Vagina (tissue), 2 donors: ENCODE measurements at regions not wholly inside any gene's neighbourhood (a gene's known extent, or its start where the extent isn't known, plus 50 kb on each side); places are given as distances from the start of the nearest gene placed in this dataset.

Experiments used
- DNase-seq, 2 donors: peaks; one replicate each; pipeline ENCODE4 v3.0.0-alpha.2; 2017; ENCODE audit errors: extremely low spot score in 2 of 2
- H3K27ac ChIP-seq: fragments of 200-600 bp; sonication (generic); one replicate; pipeline ENCODE4 v1.5.1; 2019
- H3K27me3 ChIP-seq: fragments of 200-600 bp; sonication (generic); one replicate; pipeline ENCODE4 v1.5.1; 2019
- H3K36me3 ChIP-seq, 2 donors: fragments of 200-600 bp; sonication (generic); one replicate each; pipeline ENCODE4 v1.5.1; 2017 to 2019
- H3K4me1 ChIP-seq: fragments of 200-600 bp; sonication (generic); one replicate; pipeline ENCODE4 v1.5.1; 2019
- H3K4me3 ChIP-seq, 2 donors: fragments of 200-600 bp; sonication (generic); 1 replicate in 1 of 2; 2 replicates in 1 of 2; pipeline ENCODE4 v1.5.1; 2016 to 2019
- H3K9me3 ChIP-seq: fragments of 200-600 bp; sonication (generic); one replicate; pipeline ENCODE4 v1.5.1; 2019
- CTCF ChIP-seq, 3 experiments: fragments of 450-650 bp in 2 of 3; fragments of 200-600 bp in 1 of 3; sonication (generic) in 1 of 3; IDR thresholded peaks; one replicate each; pipeline ENCODE4 v1.5.1; 2017 to 2019; ENCODE audit warnings: antibody characterized with exemption in 3 of 3, mild to moderate bottlenecking in 2 of 3, moderate library complexity in 2 of 3
- POLR2A ChIP-seq, 2 donors: fragments of 450-650 bp; IDR thresholded peaks; one replicate each; pipeline ENCODE4 v1.6.1; 2017; ENCODE audit warnings: antibody characterized with exemption in 2 of 2, mild to moderate bottlenecking in 2 of 2, moderate library complexity in 2 of 2
- POLR2AphosphoS5 ChIP-seq, 2 donors: sonication (generic); formaldehyde crosslinking; IDR thresholded peaks; one replicate each; pipeline ENCODE4 v1.9.0; 2017; ENCODE audit warnings: antibody characterized with exemption in 2 of 2, mild to moderate bottlenecking in 2 of 2, low read depth in 1 of 2; ENCODE audit not compliant: insufficient read depth in 1 of 2
- intact Hi-C: fragments of 100-400 bp; cut with DNase I; formaldehyde crosslinking; loops from one replicate; pipeline ENCODE4 v1.15.1; 2023

DNA sequence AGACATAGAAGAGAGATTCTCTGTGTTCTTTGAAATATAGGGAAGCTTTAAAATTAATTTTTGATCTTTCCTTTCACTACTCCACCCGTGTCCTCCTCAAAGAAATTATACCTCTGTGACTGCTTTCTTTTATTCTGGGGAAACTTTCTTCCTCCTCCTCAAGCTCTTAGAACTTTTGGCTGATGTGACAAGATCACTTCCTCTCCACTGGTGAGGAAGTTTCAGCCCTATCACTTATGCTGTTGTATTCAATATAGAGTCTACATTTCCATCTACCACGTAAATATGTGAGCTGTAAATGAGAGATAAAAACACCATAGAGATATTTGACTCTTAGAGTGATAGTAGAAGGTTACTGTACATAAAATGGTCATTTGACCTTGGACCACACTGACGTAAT is 141.9 kb upstream of the SASH1 start:
- Histone ChIP-seq H3K27ac (no peak overlapping the region), H3K36me3 (no peaks in the 10 kb centered on the region), H3K4me3 (no peak overlapping the region), H3K9me3 (no peaks in the 10 kb centered on the region), H3K27me3 (no peaks in the 10 kb centered on the region), H3K4me1 (no peaks in the 10 kb centered on the region)
- DNase-seq: no peak
- intact Hi-C loops: no loop called here
- TF ChIP-seq CTCF (IDR thresholded peaks at IDR 0.05) (no peak), POLR2AphosphoS5 (IDR thresholded peaks at IDR 0.05; ENCODE audit: insufficient read depth in 1 of 2, low read depth in 1 of 2) (no peak), POLR2A (IDR thresholded peaks at IDR 0.05) (no peak)

GRCh38 chr6:148203281-148203925 is 139.2 kb upstream of the SASH1 start:
- H3K4me1 ChIP-seq: no peaks in the 10 kb centered on the region
- H3K27me3 ChIP-seq: no peaks in the 10 kb centered on the region
- H3K36me3 ChIP-seq: no peaks in the 10 kb centered on the region
- no peak overlapping the region for H3K27ac ChIP-seq
- no peak overlapping the region for H3K4me3 ChIP-seq
- no peaks in the 10 kb centered on the region for H3K9me3 ChIP-seq
- no peak for TF ChIP-seq CTCF (IDR thresholded peaks at IDR 0.05)
- TF ChIP-seq POLR2AphosphoS5 (IDR thresholded peaks at IDR 0.05; ENCODE audit: insufficient read depth in 1 of 2, low read depth in 1 of 2): no peak
- no peak for TF ChIP-seq POLR2A (IDR thresholded peaks at IDR 0.05)
- no peak for DNase-seq
- intact Hi-C loops: no loop called here

- Histone ChIP-seq H3K4me1 (no peaks in the 10 kb centered on the region), H3K27ac (no peak overlapping the region), H3K9me3 (no peaks in the 10 kb centered on the region), H3K36me3 (no peaks in the 10 kb centered on the region), H3K4me3 (no peak overlapping the region), H3K27me3 (no peaks in the 10 kb centered on the region)
- no peak for TF ChIP-seq POLR2A (IDR thresholded peaks at IDR 0.05)
- DNase-seq: no peak
- intact Hi-C loops: no loop called here
Measured at GRCh38 chr6:148203970-148204369, 138.7 kb upstream of the SASH1 start.

DNA sequence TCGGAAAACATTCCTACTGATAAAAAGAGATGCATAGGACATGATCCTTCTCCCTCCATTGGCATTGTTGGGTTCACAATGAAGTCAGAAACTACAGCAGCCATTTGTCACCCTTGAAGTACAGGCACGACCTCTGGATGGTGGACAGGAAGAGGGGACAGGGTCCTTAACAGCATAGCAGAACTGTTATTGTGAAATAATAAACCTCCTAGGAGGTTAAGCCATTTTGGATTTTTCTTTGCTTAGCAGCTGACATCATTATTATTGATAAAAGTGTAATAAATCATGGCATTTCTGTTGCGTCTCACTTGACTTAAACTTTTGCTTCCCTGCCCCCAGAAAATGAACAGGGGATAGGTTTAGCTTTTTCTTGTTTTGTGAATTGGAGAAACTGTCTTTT is 134.3 kb upstream of the SASH1 start:
- H3K27ac ChIP-seq: no peak overlapping the region
- intact Hi-C loops: no loop called here
- no peak for TF ChIP-seq POLR2A (IDR thresholded peaks at IDR 0.05)
- TF ChIP-seq POLR2AphosphoS5 (IDR thresholded peaks at IDR 0.05; ENCODE audit: insufficient read depth in 1 of 2, low read depth in 1 of 2): no peak
- TF ChIP-seq CTCF (IDR thresholded peaks at IDR 0.05): no peak
- no peaks in the 10 kb centered on the region for H3K36me3 ChIP-seq
- DNase-seq: no peak
- no peaks in the 10 kb centered on the region for H3K4me1 ChIP-seq
- no peaks in the 10 kb centered on the region for H3K9me3 ChIP-seq
- H3K27me3 ChIP-seq: no peaks in the 10 kb centered on the region
- no peak overlapping the region for H3K4me3 ChIP-seq

GRCh38 chr6:148211777-148212324 is 130.8 kb upstream of the SASH1 start:
- Histone ChIP-seq H3K27ac (no peak overlapping the region), H3K27me3 (no peaks in the 10 kb centered on the region), H3K4me1 (no peaks in the 10 kb centered on the region), H3K9me3 (no peaks in the 10 kb centered on the region), H3K36me3 (no peaks in the 10 kb centered on the region), H3K4me3 (no peak overlapping the region)
- intact Hi-C loops: no loop called here
- TF ChIP-seq POLR2AphosphoS5 (IDR thresholded peaks at IDR 0.05; ENCODE audit: insufficient read depth in 1 of 2, low read depth in 1 of 2) (no peak), CTCF (IDR thresholded peaks at IDR 0.05) (no peak), POLR2A (IDR thresholded peaks at IDR 0.05) (no peak)
- DNase-seq: no peak
